GM11168 (cell line): ENCODE measurements at regions not wholly inside any gene's neighbourhood (a gene's known extent, or its start where the extent isn't known, plus 50 kb on each side); places are given as distances from the start of the nearest gene placed in this dataset.

Experiments used
- in situ Hi-C: fragments of 300-500 bp; cut with MboI; formaldehyde crosslinking; loops from one replicate; pipeline ENCODE4 v1.12.0; 2022; ENCODE audit warnings: low sequenced_read_pairs; ENCODE audit not compliant: unreplicated experiment

DNA sequence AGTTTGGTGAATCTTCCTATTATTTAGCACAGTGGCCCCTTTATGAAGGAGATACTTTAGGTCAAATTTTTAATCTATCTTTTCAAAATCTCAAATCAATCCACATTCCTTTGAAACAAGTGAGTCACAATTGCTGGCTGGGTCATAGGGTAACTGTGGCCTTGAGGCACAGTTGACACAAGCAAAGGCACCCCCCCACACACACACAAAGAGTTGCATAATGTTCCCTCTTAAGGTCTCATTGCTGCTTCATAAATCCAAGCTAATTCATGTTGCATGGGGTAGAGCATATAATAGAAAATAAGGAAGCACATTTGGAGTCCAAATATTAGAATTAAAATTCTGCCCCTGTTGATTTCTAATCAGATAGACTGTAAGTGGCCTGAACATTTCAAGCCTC, 171.5 kb downstream of the DLEU7 start:
- in situ Hi-C loops, result no loop called here

- in situ Hi-C loops, result no loop called here
These were observed 167.8 kb downstream of the DLEU7 start for GRCh38 chr13:50675651-50676050.

DNA sequence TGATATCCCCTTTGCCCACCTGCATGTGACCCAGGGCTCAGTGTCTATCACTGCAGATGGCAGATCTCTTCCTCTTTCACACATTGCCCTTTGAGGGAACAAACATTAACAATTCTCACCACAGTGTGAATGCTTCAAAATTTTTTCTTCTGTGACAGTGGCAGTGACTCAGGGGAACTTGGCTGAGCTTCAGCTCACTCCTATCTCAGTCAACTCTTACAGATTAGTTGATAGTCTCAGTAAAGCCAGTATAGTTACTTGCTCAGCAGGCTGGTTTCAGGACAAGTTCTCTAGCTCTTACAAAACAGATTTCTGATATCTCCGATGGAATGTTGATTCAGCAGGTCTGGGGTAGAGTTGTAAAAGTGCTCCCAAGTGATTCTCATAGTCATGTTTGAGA, 166.9 kb downstream of the DLEU7 start:
- in situ Hi-C loops, result no loop called here

DNA sequence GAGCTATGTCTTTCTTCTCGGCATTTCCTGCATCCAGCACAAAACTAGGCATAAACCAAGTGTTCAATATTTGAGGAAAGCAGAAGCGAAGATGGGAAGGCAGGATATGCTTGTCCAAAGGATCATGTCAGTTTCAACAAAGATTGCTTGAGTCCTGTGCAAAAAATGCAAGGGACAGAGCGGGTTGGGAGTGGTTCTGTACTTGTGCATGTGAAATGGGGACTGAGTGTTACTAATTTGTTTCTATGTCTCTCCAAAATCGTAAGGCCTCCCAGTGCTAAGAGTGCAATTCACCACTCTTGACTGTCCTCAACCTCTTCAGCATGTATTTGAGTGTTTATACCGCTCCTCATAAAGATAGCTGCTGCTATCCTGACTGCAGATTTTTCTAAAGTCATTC, 166.2 kb downstream of the DLEU7 start:
- in situ Hi-C loops, result no loop called here

GRCh38 chr13:50677687-50678463, 165.6 kb downstream of the DLEU7 start:
- in situ Hi-C loops, result no loop called here

DNA sequence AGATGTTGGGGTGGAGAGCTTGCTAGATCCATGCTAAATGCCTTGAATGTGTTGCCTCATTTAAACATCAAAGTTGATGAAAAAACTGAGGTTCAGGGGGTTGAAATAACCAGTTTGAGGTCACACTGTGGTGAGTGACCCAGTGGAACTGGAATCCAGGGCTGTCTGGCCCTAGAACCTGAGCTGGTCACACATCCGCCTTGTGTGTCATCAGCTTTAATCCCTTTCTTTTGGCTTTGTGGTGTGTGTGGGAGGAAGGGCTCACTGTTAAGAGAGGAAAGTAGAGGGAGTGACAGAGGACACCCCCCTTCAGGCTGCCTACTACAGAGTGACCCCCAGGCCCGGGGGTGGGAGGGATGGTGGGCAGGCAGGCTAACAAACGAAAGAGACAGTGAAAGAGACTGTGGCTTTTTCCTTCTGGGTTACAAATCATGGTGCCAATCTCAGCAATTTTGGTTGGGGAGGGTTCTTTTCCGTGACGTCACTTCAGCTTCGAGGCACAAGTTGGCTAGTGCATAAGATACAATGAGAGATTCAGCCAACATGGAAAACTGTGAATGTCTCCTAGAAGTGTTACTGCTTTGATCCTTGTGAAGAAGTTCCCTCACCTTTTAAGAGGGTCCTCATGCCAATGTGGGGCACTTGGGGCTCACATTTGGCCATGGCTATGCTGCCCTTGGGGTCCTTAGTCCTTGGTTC, 164.9 kb downstream of the DLEU7 start:
- in situ Hi-C loops, result no loop called here

- in situ Hi-C loops, result no loop called here
These were observed 164.2 kb downstream of the DLEU7 start for GRCh38 chr13:50679321-50679720.

DNA sequence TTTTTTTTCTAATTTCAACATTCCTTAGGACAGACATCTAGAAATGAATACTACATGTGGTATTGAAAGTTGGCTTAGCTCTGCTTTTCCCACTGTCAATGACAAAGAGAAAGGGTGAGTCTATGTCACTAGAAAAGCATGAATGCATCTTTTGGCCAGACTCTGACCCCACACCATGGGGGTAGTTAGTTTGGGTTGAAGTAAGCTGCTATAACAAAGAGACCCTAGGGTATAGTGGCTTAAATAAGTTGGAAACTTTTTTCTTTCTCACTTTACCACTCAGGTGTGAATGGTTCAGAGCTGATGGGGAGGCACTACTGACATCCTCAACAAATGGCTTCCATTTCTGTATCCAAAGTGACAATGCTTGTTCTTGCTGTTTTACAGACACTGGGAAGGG, 161.5 kb downstream of the DLEU7 start:
- in situ Hi-C loops, result no loop called here

DNA sequence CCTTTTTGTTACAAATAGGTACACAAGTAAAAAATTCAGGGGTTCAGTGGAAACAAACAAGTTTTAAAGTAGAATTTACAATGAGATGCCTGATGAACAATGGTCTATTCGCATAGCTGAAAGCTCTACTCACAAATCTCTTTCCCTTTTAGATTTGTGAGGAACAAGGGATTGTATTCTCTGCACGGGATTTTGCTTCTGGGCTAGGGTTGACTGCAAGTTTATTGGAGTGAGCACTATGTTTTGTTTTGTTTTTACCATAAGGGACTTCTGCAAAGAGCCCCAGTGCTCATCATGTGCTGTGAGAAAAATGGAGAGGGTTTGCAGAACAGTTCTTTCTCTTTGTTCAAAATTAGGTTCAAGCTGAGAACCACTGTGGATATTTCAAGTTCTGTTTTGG, 160.5 kb downstream of the DLEU7 start:
- in situ Hi-C loops, result no loop called here

DNA sequence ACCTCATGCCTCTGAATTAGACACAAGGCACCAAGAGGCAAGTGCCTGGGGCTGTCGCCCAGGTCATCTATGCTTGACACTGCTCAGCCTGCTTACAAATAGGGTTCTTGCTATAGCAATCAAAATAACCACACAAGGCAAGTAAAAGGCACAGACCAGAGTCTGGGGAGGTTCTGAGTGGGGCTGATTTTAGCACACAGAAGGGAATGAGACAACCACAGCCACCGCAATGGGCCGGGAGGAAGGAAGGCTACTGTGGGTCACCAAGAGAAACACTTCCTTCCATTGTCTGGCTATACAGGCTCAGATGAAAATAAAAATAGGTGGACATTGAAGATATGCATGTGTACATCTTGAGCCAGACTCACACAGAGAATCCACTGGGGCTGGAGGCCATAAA, 159.1 kb downstream of the DLEU7 start:
- in situ Hi-C loops, result no loop called here

- in situ Hi-C loops, result no loop called here
These were observed 158.0 kb downstream of the DLEU7 start for GRCh38 chr13:50685491-50685890.

DNA sequence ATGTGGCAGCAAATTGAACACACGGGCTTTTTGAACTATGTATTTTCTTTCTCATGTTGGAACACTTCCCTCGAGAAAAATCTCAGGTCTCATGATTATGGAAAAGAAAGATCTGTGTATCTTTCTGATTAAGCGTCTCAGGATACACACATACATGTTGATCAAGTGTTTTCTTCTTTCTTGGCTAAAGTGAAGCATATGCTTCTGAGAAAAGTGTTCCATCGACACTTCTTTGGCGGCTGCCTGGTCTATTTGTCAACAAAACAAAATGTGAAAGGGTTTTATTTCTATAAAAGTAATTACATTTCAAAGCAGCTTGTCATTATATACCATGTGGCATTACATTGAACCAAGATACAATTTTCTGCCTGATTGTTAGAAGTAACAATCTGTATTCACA, 157.5 kb downstream of the DLEU7 start:
- in situ Hi-C loops, result no loop called here

- in situ Hi-C loops, result no loop called here
These were observed 156.9 kb downstream of the DLEU7 start for GRCh38 chr13:50686551-50686950.

GRCh38 chr13:50687545-50687944, 155.9 kb downstream of the DLEU7 start:
- in situ Hi-C loops, result no loop called here

DNA sequence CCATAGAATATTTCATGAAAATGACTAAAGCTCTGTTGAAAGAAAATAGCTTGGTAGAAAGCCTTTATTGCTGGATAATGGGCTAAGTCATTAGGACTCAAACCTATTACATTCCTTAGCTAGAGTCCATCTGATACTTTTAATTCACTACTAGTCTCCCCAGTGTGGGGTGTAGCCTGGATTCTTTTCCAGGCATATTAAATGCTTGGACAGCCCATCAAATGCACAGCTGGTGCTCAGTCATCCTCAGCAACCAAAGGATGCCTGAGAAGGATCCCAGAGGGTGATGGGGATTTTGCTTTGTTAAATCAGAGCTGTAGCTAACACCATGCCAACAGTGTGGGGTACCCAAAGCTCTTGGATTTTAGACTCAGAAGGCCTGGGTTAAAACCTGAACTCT, 153.5 kb downstream of the DLEU7 start:
- in situ Hi-C loops, result no loop called here

- in situ Hi-C loops, result no loop called here
These were observed 152.3 kb downstream of the DLEU7 start for GRCh38 chr13:50691176-50691680.

- in situ Hi-C loops, result no loop called here
These were observed 151.7 kb downstream of the DLEU7 start for GRCh38 chr13:50691681-50692263.

DNA sequence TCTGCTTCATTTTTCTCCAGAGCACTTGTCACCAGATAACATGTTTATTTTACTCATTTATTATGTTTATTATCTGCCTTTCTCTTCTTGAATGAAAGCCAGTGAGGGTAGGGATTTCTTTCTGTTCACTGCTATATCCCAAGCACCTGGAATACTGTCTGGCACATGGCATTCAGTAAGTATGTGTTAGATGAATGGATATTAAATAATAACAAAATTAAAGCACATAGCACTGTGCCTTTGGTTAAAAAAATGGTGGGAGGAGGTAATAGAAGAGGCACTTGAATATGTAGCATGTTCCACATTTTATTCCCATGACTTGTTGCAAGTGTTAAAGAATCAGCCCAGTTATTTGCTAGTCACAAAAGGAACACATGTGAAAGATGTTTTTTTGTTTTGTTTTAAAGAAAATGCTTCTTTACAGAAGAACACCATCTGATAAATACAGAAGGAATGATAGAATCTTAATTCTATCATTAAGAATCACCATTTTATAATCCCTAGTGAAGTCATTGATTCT, 151.0 kb downstream of the DLEU7 start:
- in situ Hi-C loops, result no loop called here

- in situ Hi-C loops, result no loop called here
These were observed 149.8 kb downstream of the DLEU7 start for GRCh38 chr13:50693727-50694126.

- in situ Hi-C loops, result no loop called here
These were observed 145.5 kb downstream of the DLEU7 start for GRCh38 chr13:50697746-50698539.
